BE2C (cell line): ENCODE measurements at regions not wholly inside any gene's neighbourhood (a gene's known extent, or its start where the extent isn't known, plus 50 kb on each side); places are given as distances from the start of the nearest gene placed in this dataset.
"Not testable (repeated sequence)": the region's sequence is repeated elsewhere in the genome, so short reads cannot be mapped to it uniquely, and the experiment has no call there.

Source experiments
- DNase-seq: peaks from one replicate; pipeline ENCODE4 v3.0.0-alpha.2; 2020
- H3K27me3 ChIP-seq: fragments of 250-450 bp; sonication (Bioruptor Pico); 2 replicates; pipeline ENCODE4 v1.5.1; 2020; ENCODE audit warnings: mild to moderate bottlenecking
- H3K36me3 ChIP-seq: fragments of 250-450 bp; sonication (Bioruptor Pico); 2 replicates; pipeline ENCODE4 v1.5.1; 2020; ENCODE audit warnings: mild to moderate bottlenecking
- H3K4me1 ChIP-seq: fragments of 250-450 bp; sonication (Bioruptor Pico); 2 replicates; pipeline ENCODE4 v1.5.1; 2020
- H3K4me3 ChIP-seq: 2 replicates; pipeline ENCODE4 v1.5.1; 2011; ENCODE audit warnings: low read depth, low read length
- H3K9me3 ChIP-seq: fragments of 250-450 bp; sonication (Bioruptor Pico); 2 replicates; pipeline ENCODE4 v1.5.1; 2020
- TF ChIP-seq, protein P1 (sequence below): IDR thresholded peaks from 2 replicates; pipeline ENCODE4 v1.5.1; 2012; ENCODE audit warnings: mild to moderate bottlenecking, low read depth, low read length

DNA sequence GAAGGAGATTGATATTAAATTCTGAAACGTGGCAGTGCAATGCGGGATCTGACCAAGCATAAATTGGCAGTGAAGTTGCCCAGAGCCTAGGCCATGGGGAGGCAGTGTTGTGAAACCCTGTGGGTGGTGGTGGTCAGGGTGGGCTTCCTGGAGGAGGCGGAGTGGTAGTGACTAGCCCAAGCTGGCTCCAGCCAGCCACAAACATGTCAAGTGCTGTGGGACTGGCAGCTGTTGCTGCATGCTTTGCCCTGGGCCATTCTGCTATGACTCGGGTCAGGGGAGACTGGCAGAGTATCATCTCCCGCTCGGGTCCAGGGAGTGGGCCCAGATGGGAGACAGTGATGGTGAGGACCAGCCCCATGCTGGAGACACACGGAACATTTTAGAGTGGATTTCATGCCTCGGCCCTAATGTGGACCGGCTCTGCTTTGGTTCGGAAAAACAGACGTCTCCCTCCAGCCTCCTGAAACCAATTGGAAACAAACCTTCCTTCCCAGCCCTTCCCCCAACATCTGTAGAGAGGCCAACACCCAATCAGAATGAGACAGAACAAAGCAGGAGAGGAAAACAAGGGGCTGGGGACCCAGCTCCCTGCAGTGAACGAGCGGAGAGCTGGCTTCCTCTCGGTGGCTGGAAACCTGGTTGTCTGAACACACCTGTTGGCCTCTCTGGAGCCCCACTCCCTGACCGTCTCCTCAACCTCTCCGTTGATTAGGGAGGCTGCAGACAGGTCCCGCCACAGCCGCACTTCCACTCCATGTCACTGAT is 58.2 kb downstream of the TMEM270 start:
- Histone ChIP-seq H3K27me3 (no peaks in the 10 kb centered on the region), H3K9me3 (no peaks in the 10 kb centered on the region), H3K36me3 (no peaks in the 10 kb centered on the region), H3K4me3 (no peak overlapping the region), H3K4me1 (no peaks in the 10 kb centered on the region; the same call in 1 of the 2 replicates)
- DNase-seq = no peak
- TF ChIP-seq, protein P1, sequence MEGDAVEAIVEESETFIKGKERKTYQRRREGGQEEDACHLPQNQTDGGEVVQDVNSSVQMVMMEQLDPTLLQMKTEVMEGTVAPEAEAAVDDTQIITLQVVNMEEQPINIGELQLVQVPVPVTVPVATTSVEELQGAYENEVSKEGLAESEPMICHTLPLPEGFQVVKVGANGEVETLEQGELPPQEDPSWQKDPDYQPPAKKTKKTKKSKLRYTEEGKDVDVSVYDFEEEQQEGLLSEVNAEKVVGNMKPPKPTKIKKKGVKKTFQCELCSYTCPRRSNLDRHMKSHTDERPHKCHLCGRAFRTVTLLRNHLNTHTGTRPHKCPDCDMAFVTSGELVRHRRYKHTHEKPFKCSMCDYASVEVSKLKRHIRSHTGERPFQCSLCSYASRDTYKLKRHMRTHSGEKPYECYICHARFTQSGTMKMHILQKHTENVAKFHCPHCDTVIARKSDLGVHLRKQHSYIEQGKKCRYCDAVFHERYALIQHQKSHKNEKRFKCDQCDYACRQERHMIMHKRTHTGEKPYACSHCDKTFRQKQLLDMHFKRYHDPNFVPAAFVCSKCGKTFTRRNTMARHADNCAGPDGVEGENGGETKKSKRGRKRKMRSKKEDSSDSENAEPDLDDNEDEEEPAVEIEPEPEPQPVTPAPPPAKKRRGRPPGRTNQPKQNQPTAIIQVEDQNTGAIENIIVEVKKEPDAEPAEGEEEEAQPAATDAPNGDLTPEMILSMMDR = no peak

DNA sequence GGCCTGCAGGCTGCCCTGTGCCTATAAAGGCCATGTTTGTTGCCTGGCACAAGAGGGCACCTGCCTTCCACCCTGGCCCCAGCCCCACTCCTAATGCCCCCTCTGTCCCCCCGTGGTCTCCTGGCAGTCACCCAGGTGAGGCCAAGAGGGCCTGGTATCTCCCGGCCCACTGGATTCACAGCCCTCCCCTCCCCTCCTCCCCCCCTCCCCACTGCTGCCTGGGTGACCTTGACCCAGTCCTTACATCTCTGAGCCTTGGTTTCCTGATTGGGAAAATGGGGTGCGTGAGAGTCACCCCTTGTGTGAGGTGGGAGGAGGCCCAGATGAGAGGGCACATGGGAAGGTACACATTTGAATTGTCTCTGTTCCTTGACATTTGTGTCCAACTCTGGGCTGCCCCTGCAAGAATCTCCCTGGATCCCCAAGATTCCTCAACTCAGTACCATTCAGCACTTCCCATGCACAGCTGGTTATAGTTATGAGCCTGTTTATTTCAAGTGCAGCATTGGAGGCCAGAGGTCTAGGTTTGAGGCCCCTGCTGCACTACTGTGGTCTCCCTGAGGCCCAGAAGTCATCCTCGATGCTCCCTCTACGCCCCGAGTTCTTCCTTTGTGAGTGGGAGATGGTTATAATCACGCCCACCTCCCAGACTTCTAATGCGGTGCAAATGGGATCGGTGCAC is 58.9 kb downstream of the TMEM270 start:
- TF ChIP-seq, protein P1 = no peak
- Histone ChIP-seq H3K4me3 (no peak overlapping the region), H3K36me3 (no peaks in the 10 kb centered on the region), H3K27me3 (no peaks in the 10 kb centered on the region), H3K4me1 (no peaks in the 10 kb centered on the region; the same call in 1 of the 2 replicates), H3K9me3 (no peaks in the 10 kb centered on the region)
- no peak for DNase-seq

DNA sequence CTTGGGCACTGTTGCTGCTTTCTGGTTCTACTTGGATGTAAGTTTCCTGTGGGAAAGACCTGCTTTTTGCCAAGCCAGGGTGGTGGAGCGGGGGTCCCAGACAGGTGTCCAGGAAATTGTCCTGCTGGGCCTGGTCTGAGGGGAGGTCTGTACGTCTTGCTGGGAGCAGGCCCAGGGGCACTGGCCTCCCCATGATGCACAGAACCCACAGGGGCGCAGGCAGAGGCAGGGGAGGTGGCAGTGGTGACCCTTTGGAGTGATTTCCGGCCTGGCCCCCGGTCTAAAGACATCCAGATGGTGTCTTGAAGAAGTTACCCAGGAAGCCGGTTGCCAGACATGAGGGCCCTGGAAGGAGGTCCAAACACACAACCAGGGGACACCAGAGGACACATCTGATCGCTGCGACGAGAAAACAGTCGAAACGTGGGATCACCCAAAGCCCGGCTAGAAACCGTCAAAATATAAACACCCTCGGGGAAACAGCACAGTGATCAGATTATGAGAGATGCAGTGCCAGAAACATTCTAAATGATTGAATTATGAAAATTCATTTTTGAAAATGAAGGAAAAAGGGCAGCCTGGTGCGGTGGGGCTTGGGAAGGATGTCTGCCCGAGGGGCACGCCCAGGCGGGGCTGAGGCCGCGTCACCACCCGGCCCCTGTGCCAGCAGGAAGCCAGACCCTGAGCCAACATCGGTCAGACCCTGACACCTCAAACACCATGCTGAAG is 59.6 kb downstream of the TMEM270 start:
- Histone ChIP-seq H3K4me3 (no peak overlapping the region), H3K9me3 (no peaks in the 10 kb centered on the region), H3K36me3 (no peaks in the 10 kb centered on the region), H3K4me1 (no peaks in the 10 kb centered on the region; the same call in 1 of the 2 replicates), H3K27me3 (no peaks in the 10 kb centered on the region; the same call in 1 of the 2 replicates)
- TF ChIP-seq, protein P1 = no peak
- DNase-seq = peak; percentile 41

DNA sequence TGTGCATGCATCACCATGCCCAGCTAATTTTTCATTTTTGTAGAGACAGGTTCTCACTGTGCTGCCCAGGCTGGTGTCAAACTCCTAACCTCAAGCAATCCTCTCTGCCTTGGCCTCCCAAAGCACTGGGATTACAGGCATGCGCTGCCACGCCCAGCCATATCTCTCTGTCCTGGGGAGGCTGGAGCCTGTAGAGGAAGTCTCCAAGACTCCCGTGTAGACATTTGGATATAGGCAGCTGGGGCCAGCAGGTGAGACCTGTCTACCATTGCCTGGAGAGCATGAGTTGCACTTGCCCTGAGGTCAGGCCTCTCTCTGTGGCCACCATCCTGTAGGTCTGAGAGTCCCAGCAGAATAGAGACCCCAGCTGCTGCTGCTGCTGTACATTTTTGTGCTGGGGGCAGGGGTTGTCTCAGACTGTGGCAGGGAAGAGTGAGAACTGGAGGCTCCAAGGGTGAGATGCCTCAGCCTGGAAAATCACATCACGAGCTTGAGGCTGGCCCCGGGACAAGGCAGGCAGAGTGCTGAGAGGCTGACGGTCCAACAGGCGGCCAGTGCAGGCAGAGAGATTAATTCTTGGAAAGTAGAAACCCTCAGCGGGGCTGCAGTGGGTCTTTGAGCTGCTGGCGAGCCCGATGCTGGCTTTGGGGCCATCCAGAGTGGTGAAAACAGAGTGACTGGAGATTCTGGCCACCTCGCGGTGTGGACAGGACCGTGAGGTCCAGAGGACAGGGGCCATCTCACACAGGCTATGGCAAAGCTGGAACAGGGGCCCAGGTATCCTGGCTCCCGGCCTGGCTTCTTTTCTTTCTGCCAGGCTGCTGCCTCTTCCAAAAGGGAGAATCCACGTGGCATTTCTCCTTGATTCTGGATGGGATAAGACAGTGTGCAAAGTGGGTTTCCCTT is 60.9 kb downstream of the TMEM270 start:
- DNase-seq = no peak
- TF ChIP-seq, protein P1 = no peak
- Histone ChIP-seq H3K9me3 (no peaks in the 10 kb centered on the region), H3K4me3 (no peak overlapping the region), H3K27me3 (no peaks in the 10 kb centered on the region; the same call in 1 of the 2 replicates), H3K36me3 (no peaks in the 10 kb centered on the region), H3K4me1 (no peaks in the 10 kb centered on the region; the same call in 1 of the 2 replicates)

DNA sequence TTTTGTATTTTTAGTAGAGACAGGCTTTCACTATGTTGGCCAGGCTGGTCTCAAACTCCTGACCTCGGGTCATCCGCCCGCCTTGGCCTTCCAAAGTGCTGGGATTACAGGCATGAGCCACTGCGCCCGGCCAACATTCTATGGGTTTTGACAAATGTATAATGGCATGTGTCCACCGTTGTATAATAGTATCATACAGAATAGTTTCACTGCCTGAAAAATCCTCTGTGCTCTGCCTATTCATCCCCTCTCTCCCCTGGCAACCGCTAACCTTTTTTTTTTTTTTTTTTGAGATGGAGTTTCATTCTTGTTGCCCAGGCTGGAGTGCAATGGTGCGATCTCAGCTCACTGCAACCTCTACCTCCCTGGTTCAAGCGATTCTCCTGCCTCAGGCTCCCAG is 67.7 kb downstream of the TMEM270 start:
- H3K4me3 ChIP-seq, H3K27me3 ChIP-seq, H3K9me3 ChIP-seq, H3K4me1 ChIP-seq, DNase-seq, H3K36me3 ChIP-seq: not testable (repeated sequence)

DNA sequence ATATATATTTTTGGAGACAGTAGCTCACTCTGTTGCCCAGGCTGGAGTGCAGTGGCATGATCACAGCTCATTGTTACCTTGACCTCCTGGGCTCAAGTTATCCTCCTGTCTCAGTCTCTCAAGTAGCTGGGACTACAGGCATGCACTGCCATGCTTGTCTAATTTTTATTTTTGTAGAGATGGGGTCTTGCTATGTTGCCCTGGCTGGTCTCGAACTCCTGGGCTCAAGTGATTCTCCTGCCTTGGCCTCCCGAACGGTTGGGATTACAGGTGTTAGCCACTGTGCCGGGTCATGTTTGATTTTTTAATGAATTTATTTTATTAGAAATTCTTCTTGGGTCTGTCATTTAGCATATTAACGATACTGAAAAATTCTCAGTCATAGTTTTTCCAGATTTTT is 70.5 kb downstream of the TMEM270 start:
- TF ChIP-seq, protein P1 = no peak
- Histone ChIP-seq H3K27me3 (no peaks in the 10 kb centered on the region), H3K4me3 (no peak overlapping the region), H3K9me3 (no peaks in the 10 kb centered on the region; the same call in 1 of the 2 replicates), H3K4me1 (no peaks in the 10 kb centered on the region), H3K36me3 (no peaks in the 10 kb centered on the region)
- DNase-seq = no peak
